IMR-90 (cell line): ENCODE measurements at regions not wholly inside any gene's neighbourhood (a gene's known extent, or its start where the extent isn't known, plus 50 kb on each side); places are given as distances from the start of the nearest gene placed in this dataset.
"Not testable (repeated sequence)": the region's sequence is repeated elsewhere in the genome, so short reads cannot be mapped to it uniquely, and the experiment has no call there.

Experiments used
- CEBPB ChIP-seq: IDR thresholded peaks from 2 replicates; pipeline ENCODE4 v1.6.1; 2012; ENCODE audit warnings: low read depth, low read length, improper control_type of control experiment
- CTCF ChIP-seq: conservative IDR thresholded peaks from 2 replicates; pipeline ENCODE4 v1.5.1; 2012; ENCODE audit warnings: mild to moderate bottlenecking, low read depth, low read length, improper control_type of control experiment
- POLR2A ChIP-seq: IDR thresholded peaks from 2 replicates; pipeline ENCODE4 v1.6.1; 2012; ENCODE audit warnings: mild to moderate bottlenecking, low read depth, low read length
- RFX5 ChIP-seq: IDR thresholded peaks from 2 replicates; pipeline ENCODE4 v1.8.0; 2012; ENCODE audit warnings: low read depth, mild to moderate bottlenecking, low read length, moderate library complexity

- not testable (repeated sequence) for TF ChIP-seq CTCF, POLR2A, RFX5, CEBPB
Measured at GRCh38 chr2:193140895-193141294, 946.2 kb upstream of the TMEFF2 start.
